ENCODE measurements at regions not wholly inside any gene's neighbourhood (a gene's known extent, or its start where the extent isn't known, plus 50 kb on each side); places are given as distances from the start of the nearest gene placed in this dataset.

- no peak for TF ChIP-seq EZH2phosphoT487 (conservative IDR thresholded peaks at IDR 0.05; ENCODE audit: low read length)
- no peak for TF ChIP-seq CTCF (IDR thresholded peaks at IDR 0.05; ENCODE audit: insufficient read depth, low read length, poor library complexity, severe bottlenecking)
Measured at GRCh38 chr2:2762166-2762908, 431.3 kb upstream of the MYT1L start.

Measured in SU-DHL-6 (cell line).